GM12875 (cell line): ENCODE measurements at regions not wholly inside any gene's neighbourhood (a gene's known extent, or its start where the extent isn't known, plus 50 kb on each side); places are given as distances from the start of the nearest gene placed in this dataset.
"Not testable (repeated sequence)": the region's sequence is repeated elsewhere in the genome, so short reads cannot be mapped to it uniquely, and the experiment has no call there.

ENCODE experiments used
- H3K4me3 ChIP-seq: one replicate; pipeline ENCODE4 v1.5.1; 2011; ENCODE audit warnings: low read depth, low read length, control low read depth
- TF ChIP-seq, protein P1 (sequence below): IDR thresholded peaks from 2 replicates; pipeline ENCODE4 v1.5.1; 2011; ENCODE audit warnings: low read depth, mild to moderate bottlenecking, control low read depth, inconsistent platforms, low read length, moderate library complexity, borderline replicate concordance; ENCODE audit not compliant: insufficient read depth

- TF ChIP-seq, protein P1, sequence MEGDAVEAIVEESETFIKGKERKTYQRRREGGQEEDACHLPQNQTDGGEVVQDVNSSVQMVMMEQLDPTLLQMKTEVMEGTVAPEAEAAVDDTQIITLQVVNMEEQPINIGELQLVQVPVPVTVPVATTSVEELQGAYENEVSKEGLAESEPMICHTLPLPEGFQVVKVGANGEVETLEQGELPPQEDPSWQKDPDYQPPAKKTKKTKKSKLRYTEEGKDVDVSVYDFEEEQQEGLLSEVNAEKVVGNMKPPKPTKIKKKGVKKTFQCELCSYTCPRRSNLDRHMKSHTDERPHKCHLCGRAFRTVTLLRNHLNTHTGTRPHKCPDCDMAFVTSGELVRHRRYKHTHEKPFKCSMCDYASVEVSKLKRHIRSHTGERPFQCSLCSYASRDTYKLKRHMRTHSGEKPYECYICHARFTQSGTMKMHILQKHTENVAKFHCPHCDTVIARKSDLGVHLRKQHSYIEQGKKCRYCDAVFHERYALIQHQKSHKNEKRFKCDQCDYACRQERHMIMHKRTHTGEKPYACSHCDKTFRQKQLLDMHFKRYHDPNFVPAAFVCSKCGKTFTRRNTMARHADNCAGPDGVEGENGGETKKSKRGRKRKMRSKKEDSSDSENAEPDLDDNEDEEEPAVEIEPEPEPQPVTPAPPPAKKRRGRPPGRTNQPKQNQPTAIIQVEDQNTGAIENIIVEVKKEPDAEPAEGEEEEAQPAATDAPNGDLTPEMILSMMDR, result no peak
- no peak overlapping the region for H3K4me3 ChIP-seq
These were observed 256.0 kb downstream of the SV2B start for GRCh38 chr15:91356083-91356482.

DNA sequence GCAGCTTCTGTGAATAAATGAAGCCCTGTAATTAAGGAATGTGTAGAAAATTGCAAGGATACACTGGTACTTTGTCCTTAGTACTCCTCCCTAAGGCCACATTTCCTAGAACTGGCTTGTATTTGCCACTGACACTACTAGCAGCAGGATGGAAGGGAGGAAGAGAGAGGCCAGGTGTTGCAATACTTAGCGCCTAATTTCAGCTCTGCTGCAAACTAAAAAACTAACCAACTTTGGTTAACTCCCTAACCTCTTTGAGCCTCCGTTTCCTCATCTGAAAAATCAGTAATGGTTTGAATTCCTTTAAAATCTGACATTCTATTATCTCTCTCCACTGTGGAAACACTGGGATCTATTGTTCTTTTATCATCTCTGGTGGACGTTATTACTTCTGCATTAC, 257.0 kb downstream of the SV2B start:
- no peak overlapping the region for H3K4me3 ChIP-seq
- TF ChIP-seq, protein P1, result no peak

GRCh38 chr15:91357486-91357885, 257.4 kb downstream of the SV2B start:
- TF ChIP-seq, protein P1, result no peak

GRCh38 chr15:91358405-91358804, 258.3 kb downstream of the SV2B start:
- H3K4me3 ChIP-seq, result no peak overlapping the region
- TF ChIP-seq, protein P1, result no peak

More at GRCh38 chr15:91357486-91357885, 257.4 kb downstream of the SV2B start:
- no peak overlapping the region for H3K4me3 ChIP-seq

- H3K4me3 ChIP-seq, result not testable (repeated sequence)
These were observed 261.6 kb downstream of the SV2B start for GRCh38 chr15:91361696-91362095.

DNA sequence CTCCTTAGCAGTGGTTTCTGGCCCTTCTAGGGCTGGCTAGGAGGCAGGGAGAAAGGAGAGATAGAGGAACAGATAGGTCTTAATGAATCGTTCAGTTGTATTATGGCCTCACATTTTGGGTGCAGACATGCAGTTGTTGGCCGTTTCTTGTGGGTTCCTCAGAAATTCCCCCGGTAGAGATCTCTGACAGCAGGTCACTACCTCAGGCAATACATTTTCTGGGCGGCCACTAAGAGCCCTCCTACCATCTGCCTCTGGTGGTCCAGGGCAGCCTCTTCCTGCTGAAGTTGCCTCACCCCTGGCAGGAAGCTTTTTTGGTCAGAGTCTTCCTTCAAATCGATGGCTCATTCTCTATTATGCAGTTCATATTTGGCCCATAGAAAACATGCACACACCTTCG, 266.1 kb downstream of the SV2B start:
- H3K4me3 ChIP-seq, result no peak overlapping the region
- TF ChIP-seq, protein P1, result no peak

GRCh38 chr15:91368611-91369010, 268.6 kb downstream of the SV2B start:
- no peak overlapping the region for H3K4me3 ChIP-seq
- TF ChIP-seq, protein P1, result no peak

- TF ChIP-seq, protein P1, result no peak
- no peak overlapping the region for H3K4me3 ChIP-seq
These were observed 269.8 kb downstream of the SV2B start for GRCh38 chr15:91369823-91370222.

DNA sequence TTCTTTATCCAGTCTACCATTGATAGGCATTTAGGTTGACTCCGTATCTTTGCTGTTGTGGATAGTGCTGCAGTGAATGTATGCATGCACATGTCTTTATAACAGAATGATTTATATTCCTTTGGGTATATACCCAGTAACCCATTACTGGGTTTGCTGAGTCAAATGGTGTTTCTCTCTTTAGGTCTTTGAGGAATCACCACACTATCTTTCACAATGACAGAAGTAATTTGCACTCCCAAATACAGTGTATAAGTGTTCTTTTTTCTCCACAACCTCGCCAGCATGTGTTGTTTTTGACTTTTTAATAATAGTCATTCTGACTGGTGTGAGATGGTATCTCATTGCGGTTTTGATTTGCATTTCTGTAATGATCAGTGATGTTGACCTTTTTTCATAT, 271.3 kb downstream of the SV2B start:
- not testable (repeated sequence) for H3K4me3 ChIP-seq
